Myocyte (in vitro differentiated cells): ENCODE measurements at regions not wholly inside any gene's neighbourhood (a gene's known extent, or its start where the extent isn't known, plus 50 kb on each side); places are given as distances from the start of the nearest gene placed in this dataset.
"Not testable (repeated sequence)": the region's sequence is repeated elsewhere in the genome, so short reads cannot be mapped to it uniquely, and the experiment has no call there.

ENCODE experiments used
- DNase-seq: peaks from one replicate; pipeline ENCODE4 v3.0.0-alpha.2; 2012; ENCODE audit warnings: low read depth

GRCh38 chr4:17013382-17014006, 115.0 kb upstream of the LDB2 start:
- DNase-seq, result no peak

- no peak for DNase-seq
Observed at GRCh38 chr4:17012451-17012850, 114.0 kb upstream of the LDB2 start.

DNA sequence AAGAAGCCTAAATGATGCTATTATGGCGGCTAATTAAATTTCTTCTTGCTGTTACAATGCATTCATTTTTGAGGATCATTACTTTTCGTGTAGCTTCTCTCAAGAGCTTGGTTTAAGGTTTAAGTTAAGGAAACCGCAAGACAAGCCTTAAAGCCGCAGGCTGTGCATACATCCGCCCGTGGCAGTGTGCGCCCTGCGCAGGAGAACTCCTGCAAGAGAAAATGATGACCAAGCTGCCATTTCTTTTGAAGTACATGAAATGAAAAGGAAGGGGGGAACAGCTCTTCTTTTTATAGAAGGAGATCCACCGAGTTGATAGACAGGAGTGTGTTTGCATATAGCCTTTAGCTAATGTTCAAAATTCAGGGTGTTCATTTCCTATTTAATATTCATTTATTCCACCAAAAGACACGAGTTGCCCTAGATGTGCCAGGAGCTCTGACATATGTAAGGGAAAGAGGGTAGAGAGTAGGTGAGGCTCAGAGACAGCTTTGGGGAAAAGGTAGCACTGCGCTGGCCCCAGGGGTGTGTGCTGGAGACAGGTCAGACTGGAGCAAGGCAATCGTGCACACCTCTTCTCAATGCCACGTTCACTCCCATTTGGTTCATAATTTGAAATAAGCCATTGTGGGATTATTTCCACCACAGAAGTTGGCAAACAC, 112.1 kb upstream of the LDB2 start:
- no peak for DNase-seq

GRCh38 chr4:17009871-17010367, 111.5 kb upstream of the LDB2 start:
- DNase-seq, result no peak

DNA sequence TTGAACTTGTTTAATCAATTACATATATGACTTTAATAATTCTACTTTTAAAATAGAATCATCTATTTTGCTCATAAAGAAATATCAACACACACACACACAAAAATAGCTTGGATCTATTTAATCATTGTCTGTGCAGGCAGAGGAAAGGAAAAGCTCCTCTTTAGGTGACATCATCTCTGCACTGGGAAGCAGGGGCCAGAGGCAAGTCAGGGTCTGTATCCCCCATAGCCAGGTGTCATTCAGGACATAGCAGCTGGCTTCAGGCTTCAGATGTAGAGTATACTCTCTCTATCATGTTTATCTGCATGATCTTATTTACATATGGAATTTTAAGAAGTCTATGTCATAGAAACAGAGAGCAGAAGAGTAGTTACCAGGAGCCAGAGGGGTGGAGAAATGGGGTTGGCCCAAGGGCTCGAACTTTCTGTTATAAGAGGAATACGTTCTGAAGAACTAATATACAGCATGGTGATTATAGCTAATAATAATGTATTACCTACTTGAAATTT, 110.4 kb upstream of the LDB2 start:
- DNase-seq, result no peak

GRCh38 chr4:17003606-17004392, 105.4 kb upstream of the LDB2 start:
- not testable (repeated sequence) for DNase-seq

GRCh38 chr4:16995451-16995850, 97.0 kb upstream of the LDB2 start:
- no peak for DNase-seq

GRCh38 chr4:16993956-16994840, 95.8 kb upstream of the LDB2 start:
- no peak for DNase-seq

GRCh38 chr4:16992566-16993225, 94.3 kb upstream of the LDB2 start:
- DNase-seq, result no peak

- no peak for DNase-seq
Observed at GRCh38 chr4:16991450-16991849, 93.0 kb upstream of the LDB2 start.

- DNase-seq, result no peak
Observed at GRCh38 chr4:16989371-16989770, 90.9 kb upstream of the LDB2 start.

- no peak for DNase-seq
Observed at GRCh38 chr4:16988814-16989213, 90.4 kb upstream of the LDB2 start.

- no peak for DNase-seq
Observed at GRCh38 chr4:16977081-16977480, 78.6 kb upstream of the LDB2 start.

- no peak for DNase-seq
Observed at GRCh38 chr4:16969696-16970135, 71.3 kb upstream of the LDB2 start.

DNA sequence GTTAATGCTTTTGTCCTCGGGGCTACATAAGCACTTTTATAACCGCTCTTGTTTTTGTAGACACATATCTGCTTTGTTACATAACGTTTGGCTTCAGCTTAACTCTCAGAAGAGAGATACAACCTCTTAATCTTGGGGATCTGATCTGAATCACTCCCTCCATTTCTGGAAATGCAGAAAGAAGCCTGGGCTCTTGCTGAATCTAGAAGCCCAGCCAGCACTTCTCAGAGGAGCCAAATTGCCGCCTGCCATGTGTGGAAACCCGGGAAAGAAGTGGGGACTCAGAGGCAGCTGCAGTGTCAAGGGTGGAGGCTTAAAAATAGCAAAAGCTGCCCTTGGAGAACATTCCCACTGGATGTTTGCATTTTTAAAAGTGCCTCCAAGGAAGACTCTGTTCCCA, 69.3 kb upstream of the LDB2 start:
- no peak for DNase-seq

- no peak for DNase-seq
Observed at GRCh38 chr4:16959305-16959704, 60.9 kb upstream of the LDB2 start.

- DNase-seq, result no peak
Observed at GRCh38 chr4:16952896-16953630, 54.6 kb upstream of the LDB2 start.

DNA sequence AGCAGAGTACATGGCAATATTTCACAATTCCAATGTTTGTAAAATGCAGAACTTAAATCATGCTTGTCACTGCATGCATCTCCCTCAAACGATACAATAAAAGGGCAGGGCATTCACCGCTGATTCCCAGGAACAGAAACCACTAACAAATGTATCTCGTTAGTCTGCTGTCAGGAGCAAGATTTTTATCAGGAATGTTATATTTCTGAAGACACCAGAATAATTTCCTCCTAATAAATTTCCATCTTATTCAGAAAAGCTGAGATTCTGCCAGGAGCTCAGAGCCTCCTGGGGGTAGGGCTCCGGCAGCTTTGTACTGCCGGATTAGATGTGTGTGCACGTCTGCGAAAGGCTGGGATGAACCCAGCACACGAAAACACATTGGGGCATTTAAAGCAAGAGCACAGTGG, 54.0 kb upstream of the LDB2 start:
- DNase-seq, result no peak
